ENCODE measurements at regions not wholly inside any gene's neighbourhood (a gene's known extent, or its start where the extent isn't known, plus 50 kb on each side); places are given as distances from the start of the nearest gene placed in this dataset.

- in situ Hi-C loops (cut with MboI) (no loop called here), intact Hi-C loops (cut with micrococcal nuclease; ENCODE audit: unreplicated experiment) (no loop called here)
- ChIA-PET RAD21 (ENCODE audit: unreplicated experiment) (no interaction called here), CTCF (no interaction called here), SMC1A (ENCODE audit: uncharacterized antibody, unreplicated experiment) (no interaction called here), POLR2A (no interaction called here)
- Histone ChIP-seq H3K79me2 (ENCODE audit: control insufficient read depth, insufficient read depth, low read length) (no peaks in the 10 kb centered on the region), H3K4me3 (no peak overlapping the region), H3K9me3 (replicated peaks; ENCODE audit: control insufficient read depth, insufficient read depth, low read length) (no peaks in the 10 kb centered on the region), H3K27me3 (replicated peaks in 1 of 2; ENCODE audit: control insufficient read depth in 2 of 2, insufficient read depth in 2 of 2, low read length in 1 of 2) (no peaks in the 10 kb centered on the region; a peak in 1 of 4 replicates), H3K9ac (ENCODE audit: control insufficient read depth, insufficient read depth, low read length) (no peak overlapping the region), H3K27ac (ENCODE audit: control insufficient read depth, insufficient read depth) (no peak overlapping the region), H4K20me1 (ENCODE audit: control insufficient read depth, insufficient read depth) (no peaks in the 10 kb centered on the region), H3K4me1 (ENCODE audit: control insufficient read depth, insufficient read depth, low read length) (no peaks in the 10 kb centered on the region), H3K4me2 (ENCODE audit: control insufficient read depth, insufficient read depth) (no peak overlapping the region), H3K36me3 (ENCODE audit: control insufficient read depth in 2 of 2, insufficient read depth in 2 of 2, low read length in 1 of 2) (no peaks in the 10 kb centered on the region), H2AFZ (ENCODE audit: control insufficient read depth, low read depth, low read length) (no peak overlapping the region)
- TF ChIP-seq MYB (IDR thresholded peaks at IDR 0.05; ENCODE audit: borderline replicate concordance, low read depth, low read length) (no peak), BCL11A (IDR thresholded peaks at IDR 0.05; ENCODE audit: low read depth, low read length) (no peak), ZBED1 (IDR thresholded peaks at IDR 0.05; ENCODE audit: borderline replicate concordance) (no peak), RAD21 (IDR thresholded peaks at IDR 0.05; ENCODE audit: insufficient read depth, low read depth, low read length) (no peak)
- TF ChIP-seq, protein P1, sequence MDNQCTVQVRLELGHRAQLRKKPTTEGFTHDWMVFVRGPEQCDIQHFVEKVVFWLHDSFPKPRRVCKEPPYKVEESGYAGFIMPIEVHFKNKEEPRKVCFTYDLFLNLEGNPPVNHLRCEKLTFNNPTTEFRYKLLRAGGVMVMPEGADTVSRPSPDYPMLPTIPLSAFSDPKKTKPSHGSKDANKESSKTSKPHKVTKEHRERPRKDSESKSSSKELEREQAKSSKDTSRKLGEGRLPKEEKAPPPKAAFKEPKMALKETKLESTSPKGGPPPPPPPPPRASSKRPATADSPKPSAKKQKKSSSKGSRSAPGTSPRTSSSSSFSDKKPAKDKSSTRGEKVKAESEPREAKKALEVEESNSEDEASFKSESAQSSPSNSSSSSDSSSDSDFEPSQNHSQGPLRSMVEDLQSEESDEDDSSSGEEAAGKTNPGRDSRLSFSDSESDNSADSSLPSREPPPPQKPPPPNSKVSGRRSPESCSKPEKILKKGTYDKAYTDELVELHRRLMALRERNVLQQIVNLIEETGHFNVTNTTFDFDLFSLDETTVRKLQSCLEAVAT (IDR thresholded peaks at IDR 0.05): no peak
- TF ChIP-seq, protein P2, sequence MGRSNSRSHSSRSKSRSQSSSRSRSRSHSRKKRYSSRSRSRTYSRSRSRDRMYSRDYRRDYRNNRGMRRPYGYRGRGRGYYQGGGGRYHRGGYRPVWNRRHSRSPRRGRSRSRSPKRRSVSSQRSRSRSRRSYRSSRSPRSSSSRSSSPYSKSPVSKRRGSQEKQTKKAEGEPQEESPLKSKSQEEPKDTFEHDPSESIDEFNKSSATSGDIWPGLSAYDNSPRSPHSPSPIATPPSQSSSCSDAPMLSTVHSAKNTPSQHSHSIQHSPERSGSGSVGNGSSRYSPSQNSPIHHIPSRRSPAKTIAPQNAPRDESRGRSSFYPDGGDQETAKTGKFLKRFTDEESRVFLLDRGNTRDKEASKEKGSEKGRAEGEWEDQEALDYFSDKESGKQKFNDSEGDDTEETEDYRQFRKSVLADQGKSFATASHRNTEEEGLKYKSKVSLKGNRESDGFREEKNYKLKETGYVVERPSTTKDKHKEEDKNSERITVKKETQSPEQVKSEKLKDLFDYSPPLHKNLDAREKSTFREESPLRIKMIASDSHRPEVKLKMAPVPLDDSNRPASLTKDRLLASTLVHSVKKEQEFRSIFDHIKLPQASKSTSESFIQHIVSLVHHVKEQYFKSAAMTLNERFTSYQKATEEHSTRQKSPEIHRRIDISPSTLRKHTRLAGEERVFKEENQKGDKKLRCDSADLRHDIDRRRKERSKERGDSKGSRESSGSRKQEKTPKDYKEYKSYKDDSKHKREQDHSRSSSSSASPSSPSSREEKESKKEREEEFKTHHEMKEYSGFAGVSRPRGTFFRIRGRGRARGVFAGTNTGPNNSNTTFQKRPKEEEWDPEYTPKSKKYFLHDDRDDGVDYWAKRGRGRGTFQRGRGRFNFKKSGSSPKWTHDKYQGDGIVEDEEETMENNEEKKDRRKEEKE (IDR thresholded peaks at IDR 0.05): no peak
- TF ChIP-seq, protein P3, sequence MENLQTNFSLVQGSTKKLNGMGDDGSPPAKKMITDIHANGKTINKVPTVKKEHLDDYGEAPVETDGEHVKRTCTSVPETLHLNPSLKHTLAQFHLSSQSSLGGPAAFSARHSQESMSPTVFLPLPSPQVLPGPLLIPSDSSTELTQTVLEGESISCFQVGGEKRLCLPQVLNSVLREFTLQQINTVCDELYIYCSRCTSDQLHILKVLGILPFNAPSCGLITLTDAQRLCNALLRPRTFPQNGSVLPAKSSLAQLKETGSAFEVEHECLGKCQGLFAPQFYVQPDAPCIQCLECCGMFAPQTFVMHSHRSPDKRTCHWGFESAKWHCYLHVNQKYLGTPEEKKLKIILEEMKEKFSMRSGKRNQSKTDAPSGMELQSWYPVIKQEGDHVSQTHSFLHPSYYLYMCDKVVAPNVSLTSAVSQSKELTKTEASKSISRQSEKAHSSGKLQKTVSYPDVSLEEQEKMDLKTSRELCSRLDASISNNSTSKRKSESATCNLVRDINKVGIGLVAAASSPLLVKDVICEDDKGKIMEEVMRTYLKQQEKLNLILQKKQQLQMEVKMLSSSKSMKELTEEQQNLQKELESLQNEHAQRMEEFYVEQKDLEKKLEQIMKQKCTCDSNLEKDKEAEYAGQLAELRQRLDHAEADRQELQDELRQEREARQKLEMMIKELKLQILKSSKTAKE (IDR thresholded peaks at IDR 0.05; ENCODE audit: low read depth, poor library complexity, severe bottlenecking): no peak
- no peak for FAIRE-seq
- 44% methylated on average over 8 of the region's 8 CpGs for WGBS (ENCODE audit: insufficient coverage, insufficient replicate concordance, low lambda C conversion rate, missing lambda C conversion rate)
- DNase-seq (ENCODE audit: low read depth, low spot score): no peak
- no peak for ATAC-seq
- BruUV-seq (replicated peaks): no TSS peak
Measured at GRCh38 chr6:33965766-33966165, 162.0 kb upstream of the MLN start.
